H54 (cell line): ENCODE measurements at regions not wholly inside any gene's neighbourhood (a gene's known extent, or its start where the extent isn't known, plus 50 kb on each side); places are given as distances from the start of the nearest gene placed in this dataset.

Experiments
- DNase-seq: peaks from one replicate; pipeline ENCODE4 v3.0.0; 2011; ENCODE audit warnings: low spot score, mixed read lengths; ENCODE audit not compliant: insufficient read length
- FAIRE-seq: peaks from 3 replicates; lab custom pipeline; 2011; peaks lifted over from hg19 to GRCh38; lab: Jason Lieb, UNC
- POLR2A ChIP-seq: IDR thresholded peaks from 2 replicates; pipeline ENCODE4 v1.6.1; 2011; ENCODE audit warnings: low read depth, mild to moderate bottlenecking, low read length

DNA sequence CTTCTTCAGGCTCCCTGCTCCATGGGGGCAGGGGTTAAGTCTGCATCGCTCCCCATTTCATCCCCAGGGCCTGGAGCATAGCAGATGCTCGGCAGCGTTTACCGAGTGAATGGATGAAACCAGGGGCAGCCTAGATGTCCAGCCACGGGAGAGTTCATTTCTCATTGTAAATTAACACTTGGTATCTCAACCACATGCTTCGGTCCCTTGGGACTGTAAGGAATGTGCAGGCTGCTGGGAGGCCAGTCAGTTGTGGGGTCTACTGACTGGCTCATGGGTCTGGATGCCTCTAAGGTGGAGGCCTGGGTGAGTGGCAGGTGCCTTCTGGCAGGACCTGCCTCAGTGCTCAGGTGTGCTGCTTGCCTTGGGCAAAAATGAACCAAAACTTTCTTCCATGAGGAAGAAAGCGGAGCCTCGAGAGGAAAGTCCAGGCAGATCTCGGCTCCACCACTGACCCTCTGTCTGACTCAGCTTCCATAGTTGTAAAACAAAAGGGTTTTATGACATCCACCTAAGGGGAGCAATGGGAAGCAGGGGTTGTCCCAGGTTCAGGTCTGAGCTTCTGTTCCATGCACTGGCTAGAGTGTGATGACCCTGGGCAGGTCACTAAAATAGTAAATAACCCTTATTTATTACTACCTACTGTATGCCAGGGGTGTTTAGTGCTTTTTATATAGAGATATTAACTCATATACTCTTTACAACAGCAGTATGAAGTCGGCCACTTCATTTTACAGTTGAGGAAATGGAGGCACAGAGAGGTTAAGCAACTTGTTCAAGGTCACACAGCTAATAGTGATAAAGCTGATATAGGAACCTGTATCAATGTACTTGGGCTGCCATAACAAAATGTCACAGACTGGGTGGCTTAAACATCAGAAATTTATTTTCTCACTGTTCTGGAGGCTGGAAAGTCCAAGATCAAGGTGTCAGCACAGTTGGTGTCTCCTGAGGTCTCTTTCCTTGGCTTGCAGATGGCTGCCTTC is 144.3 kb upstream of the STX18 start:
- no peak for DNase-seq
- no peak for FAIRE-seq
- no peak for TF ChIP-seq POLR2A

- DNase-seq, result no peak
- FAIRE-seq, result no peak
- TF ChIP-seq POLR2A, result no peak
Observed at GRCh38 chr4:4681653-4682052, 139.8 kb upstream of the STX18 start.

DNA sequence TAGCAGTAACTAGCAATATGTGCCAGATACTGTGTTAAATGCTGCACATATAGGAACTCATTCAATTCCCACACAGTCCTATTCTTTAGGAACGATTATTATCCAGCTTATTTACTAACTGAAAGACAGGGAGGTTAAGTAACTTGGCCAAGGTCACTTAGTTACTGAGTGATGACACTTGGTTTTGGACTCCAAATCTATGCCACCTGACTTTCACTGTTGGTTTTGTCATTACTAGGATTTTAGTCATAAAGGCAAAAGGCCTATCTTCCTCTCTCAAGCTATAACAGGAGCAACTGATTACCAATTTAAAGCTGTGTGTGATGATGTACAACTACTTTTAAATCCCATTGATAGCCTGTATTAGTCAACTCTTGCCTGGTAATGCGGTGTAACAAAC is 138.9 kb upstream of the STX18 start:
- FAIRE-seq (no peak), DNase-seq (no peak)
- TF ChIP-seq POLR2A, result no peak

GRCh38 chr4:4680243-4680642 is 138.4 kb upstream of the STX18 start:
- FAIRE-seq (no peak), DNase-seq (no peak)
- no peak for TF ChIP-seq POLR2A

GRCh38 chr4:4677556-4678522 is 136.0 kb upstream of the STX18 start:
- DNase-seq (no peak), FAIRE-seq (no peak)
- TF ChIP-seq POLR2A, result no peak

GRCh38 chr4:4675641-4676040 is 133.8 kb upstream of the STX18 start:
- FAIRE-seq, result no peak
- TF ChIP-seq POLR2A, result no peak
- no peak for DNase-seq

GRCh38 chr4:4675051-4675581 is 133.3 kb upstream of the STX18 start:
- DNase-seq (no peak), FAIRE-seq (no peak)
- TF ChIP-seq POLR2A, result no peak

DNA sequence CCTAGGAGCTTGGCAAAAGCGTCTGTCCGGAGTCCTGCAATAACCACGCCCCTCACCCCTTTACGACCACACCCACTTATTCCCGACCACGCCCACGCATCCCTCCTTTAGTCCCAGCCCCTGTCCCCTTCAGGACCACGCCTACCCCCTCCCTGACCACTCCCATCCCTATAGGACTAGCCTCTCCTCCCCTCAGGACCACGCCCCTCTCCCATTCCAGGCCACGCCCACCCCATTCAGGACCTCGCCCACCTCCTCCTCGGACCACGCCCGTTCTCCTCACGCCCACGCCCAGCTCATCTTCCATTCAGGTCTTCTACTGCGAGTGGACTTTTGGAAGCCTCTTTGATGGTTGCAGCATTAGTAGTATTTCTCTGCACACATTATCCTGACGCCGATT is 131.2 kb upstream of the STX18 start:
- peak; percentile 51 for DNase-seq
- TF ChIP-seq POLR2A, result no peak
- FAIRE-seq, result no peak

GRCh38 chr4:4672402-4672801 is 130.6 kb upstream of the STX18 start:
- no peak for DNase-seq
- no peak for FAIRE-seq
- TF ChIP-seq POLR2A, result no peak

- no peak for FAIRE-seq
- TF ChIP-seq POLR2A, result no peak
- DNase-seq, result no peak
Observed at GRCh38 chr4:4671774-4672349, 130.0 kb upstream of the STX18 start.

- FAIRE-seq, result no peak
Observed at GRCh38 chr4:4670869-4671268, 129.0 kb upstream of the STX18 start.

DNA sequence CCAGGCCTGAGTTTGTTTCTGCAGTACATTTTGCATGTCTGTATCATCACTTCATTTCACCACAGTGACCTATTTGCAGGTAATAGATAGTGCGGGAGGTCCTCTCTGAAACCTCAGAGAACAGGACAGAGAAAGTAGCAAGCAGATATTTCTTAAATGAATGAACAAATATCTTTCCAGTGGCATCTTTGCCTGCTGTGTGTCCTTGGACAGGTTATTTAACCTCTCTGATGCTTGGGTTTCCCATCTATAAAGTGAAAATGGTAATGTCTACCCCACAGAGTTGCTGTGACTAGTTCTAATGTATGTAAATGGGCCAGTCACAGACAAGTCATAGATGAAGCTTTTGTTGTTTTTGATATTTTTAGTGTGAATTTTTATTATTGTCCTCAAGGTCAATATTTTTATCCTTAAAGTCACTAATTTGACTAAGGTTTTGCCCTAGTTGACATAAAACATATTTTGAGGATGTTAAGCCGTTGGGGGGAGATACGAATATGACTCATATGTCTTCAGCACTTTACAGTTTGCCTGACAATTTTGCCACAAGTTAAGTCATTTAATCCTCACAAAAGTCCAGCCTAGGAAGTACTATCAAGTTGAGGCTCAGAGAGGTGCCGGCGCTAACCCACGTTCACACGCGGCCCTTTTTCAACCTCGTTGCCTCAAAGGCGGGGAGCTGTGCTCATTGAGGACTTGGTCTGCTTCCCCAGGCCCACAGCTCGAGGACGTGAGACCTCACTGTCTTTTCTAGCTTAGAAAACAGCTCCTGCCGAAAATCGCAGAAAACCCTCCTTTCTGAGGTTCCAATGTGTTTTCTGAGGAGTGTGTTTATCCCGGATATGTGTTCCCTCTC is 126.7 kb upstream of the STX18 start:
- TF ChIP-seq POLR2A, result no peak
- FAIRE-seq (no peak), DNase-seq (no peak)

More at GRCh38 chr4:4670869-4671268, 129.0 kb upstream of the STX18 start:
- no peak for DNase-seq
- no peak for TF ChIP-seq POLR2A

- no peak for TF ChIP-seq POLR2A
- FAIRE-seq (no peak), DNase-seq (no peak)
Observed at GRCh38 chr4:4667622-4668081, 125.8 kb upstream of the STX18 start.
